Right ventricle myocardium superior (tissue), 1 donor: ENCODE measurements at regions not wholly inside any gene's neighbourhood (a gene's known extent, or its start where the extent isn't known, plus 50 kb on each side); places are given as distances from the start of the nearest gene placed in this dataset.
A peak's percentile ranks its signal among the peaks of the same experiment; 100 is the strongest.

ENCODE experiments used
- ATAC-seq: fragments of 200-7000 bp; cut with Tn5 transposase; one replicate; pipeline ENCODE4 v1.9.1; 2020; ENCODE audit warnings: mild to moderate bottlenecking; ENCODE audit not compliant: poor library complexity
- DNase-seq: peaks from one replicate; pipeline ENCODE4 v3.0.0-alpha.2; 2020
- intact Hi-C: fragments of 100-400 bp; cut with DNase I; formaldehyde crosslinking; loops from one replicate; pipeline ENCODE4 v1.11.2; 2022
- donor health status: DM: no; HTN: yes; CAD: no; lungs with severe emphysema.

GRCh38 chr2:239679755-239680154 is 278.9 kb upstream of the HDAC4 start:
- intact Hi-C loops = no loop called here
- DNase-seq = no peak
- ATAC-seq = no peak

DNA sequence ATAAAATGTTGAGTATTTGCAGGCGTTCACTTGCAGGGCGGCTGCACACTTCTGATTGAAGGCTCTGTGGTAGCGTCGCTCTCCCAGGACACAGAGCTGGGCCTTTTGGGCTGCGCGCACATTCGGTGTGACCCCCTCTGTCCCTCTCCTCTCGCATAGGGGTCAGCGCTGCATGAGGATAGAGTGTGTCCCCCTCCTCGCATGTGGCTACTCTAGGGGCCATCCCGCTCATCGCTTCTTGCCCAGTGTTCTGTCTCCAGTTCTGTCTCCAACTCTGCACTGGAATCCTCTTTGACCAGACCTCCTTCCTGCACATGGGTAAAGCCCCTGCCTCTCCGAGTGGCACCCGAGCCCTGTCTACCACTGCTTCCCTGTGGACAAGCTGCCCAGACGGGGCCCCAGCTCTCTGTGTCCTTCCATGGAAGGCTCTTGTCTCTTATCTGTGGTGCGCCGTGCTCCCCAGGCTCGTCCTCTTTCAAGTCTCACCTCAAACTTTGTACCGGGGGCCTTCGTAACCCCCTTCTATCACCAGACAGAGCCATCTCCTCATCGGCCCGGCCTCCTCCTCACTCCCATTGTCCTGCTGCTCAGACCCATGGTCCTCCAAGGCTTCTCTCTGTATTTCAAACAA is 278.0 kb upstream of the HDAC4 start:
- DNase-seq = peak; percentile 22
- intact Hi-C loops = no loop called here
- no peak for ATAC-seq

GRCh38 chr2:239678186-239678490 is 277.3 kb upstream of the HDAC4 start:
- no peak for DNase-seq
- ATAC-seq = no peak
- intact Hi-C loops = no loop called here

DNA sequence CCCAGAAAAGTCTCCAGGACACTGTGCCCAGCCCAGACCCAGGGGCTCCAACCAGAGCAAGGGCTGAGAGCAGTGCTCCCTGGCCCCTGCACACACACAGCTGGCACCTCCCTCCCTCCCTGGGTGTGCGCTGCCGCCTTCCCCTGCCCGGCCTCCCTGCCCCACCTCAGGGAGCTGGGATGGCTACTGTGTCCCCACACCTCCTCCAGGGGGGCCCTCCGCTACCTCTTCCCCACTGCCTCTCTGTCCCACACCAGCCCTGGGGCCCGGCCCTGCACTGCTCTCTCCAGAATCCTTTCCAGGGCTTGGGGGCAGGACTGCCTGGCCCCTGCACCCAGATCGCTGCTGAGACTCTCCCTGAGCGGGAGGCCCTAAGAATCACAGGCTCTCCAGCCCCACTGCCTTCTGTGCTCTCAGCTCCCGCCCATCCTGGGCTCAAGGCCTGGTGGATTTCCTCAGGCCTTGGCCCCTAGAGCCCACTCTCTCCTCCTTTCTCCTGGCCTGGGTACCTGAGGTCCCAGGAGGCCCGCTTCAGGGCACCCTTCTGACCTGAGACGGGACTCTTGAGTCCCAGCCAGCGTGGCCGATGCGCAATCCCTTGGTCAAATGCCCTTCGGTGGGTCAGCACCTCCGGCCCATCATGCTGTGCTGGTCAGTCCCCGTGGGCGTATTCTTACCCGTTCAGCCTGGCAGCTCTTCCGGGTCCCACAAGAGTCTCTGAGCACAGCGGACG is 276.8 kb upstream of the HDAC4 start:
- ATAC-seq (no peak), DNase-seq (peak; percentile 26)
- intact Hi-C loops = no loop called here

DNA sequence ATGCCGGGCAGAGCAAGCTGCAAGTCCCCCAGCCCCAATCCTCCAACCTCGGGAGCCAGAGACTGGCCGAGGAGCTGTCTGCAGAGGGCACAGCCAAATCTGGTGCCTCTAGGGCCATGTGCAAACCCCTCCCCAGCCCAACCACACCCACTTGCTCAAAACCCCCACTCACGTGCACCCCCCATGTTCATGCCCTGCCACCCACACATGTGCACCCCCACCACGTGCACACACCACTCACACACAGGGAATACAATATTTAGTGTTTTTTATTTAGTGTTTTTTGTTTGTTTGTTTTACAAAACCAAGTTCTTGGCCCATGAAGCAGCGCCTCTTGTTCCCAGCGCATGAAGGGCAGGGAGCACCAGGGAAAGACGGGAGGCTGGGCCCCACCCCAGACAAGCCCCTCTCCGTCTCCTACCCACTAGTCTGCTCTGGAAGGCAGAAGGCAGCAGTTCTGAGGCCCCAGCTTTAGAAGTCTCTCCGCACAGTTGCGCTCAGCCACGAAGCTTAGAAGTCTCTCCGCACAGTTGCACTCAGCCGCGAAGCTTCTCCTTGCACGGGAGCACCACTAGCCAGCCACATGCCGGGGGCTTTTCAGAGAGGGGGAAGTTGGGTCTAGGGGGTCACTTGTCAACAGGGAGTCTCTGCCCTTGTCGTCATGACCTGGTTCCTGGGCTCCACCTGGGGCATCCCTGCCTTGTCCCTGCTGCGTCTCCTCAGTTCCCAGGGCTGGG is 276.1 kb upstream of the HDAC4 start:
- intact Hi-C loops = no loop called here
- ATAC-seq (no peak), DNase-seq (peak; percentile 13)

DNA sequence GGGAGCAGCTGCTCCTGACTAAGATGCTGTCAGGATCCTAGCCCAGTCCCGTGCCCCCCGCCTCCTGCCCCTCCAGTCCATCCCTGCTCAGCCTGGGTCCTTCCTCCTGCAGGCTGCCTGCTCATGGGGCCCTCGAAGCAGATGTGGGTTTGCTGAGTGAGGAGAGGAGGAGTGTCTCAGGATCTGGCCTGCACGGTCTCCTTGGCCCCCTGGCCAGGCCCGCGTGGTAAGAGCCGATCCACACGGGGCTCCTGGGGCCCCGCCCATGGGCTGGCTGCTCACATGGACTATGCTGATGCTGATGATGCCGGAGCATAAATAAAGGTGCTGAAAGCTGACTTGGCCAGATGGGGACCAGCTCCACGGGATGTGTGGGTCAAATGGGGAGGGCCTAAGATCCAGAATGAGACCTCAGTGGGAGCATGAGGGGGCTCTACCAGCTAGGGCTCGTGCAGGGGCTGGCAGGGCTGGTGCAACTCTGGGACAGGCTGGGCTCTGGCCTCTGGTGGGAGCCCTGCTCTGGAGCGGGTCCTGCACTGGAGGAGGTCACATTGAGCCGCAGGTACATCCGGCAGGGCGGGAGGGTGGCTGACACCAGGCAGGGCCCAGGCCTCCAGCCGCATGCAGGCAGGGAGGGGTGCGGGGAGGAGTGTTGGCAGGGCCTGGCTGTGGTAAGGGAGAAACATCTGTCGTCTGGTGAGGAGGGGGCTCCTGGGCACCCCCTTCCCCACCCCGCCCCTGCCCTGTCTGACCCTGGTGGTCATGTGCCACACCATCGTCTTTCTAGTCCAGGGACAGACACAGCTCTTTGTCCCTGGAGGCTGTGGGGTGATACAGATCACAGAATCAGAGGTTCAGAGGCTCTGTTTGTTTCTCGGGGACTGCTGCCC is 275.3 kb upstream of the HDAC4 start:
- DNase-seq (peak; percentile 18), ATAC-seq (no peak)
- intact Hi-C loops = no loop called here

- peak; percentile 24 for DNase-seq
- no peak for ATAC-seq
- intact Hi-C loops = no loop called here
Observed at GRCh38 chr2:239674981-239675825, 274.4 kb upstream of the HDAC4 start.

DNA sequence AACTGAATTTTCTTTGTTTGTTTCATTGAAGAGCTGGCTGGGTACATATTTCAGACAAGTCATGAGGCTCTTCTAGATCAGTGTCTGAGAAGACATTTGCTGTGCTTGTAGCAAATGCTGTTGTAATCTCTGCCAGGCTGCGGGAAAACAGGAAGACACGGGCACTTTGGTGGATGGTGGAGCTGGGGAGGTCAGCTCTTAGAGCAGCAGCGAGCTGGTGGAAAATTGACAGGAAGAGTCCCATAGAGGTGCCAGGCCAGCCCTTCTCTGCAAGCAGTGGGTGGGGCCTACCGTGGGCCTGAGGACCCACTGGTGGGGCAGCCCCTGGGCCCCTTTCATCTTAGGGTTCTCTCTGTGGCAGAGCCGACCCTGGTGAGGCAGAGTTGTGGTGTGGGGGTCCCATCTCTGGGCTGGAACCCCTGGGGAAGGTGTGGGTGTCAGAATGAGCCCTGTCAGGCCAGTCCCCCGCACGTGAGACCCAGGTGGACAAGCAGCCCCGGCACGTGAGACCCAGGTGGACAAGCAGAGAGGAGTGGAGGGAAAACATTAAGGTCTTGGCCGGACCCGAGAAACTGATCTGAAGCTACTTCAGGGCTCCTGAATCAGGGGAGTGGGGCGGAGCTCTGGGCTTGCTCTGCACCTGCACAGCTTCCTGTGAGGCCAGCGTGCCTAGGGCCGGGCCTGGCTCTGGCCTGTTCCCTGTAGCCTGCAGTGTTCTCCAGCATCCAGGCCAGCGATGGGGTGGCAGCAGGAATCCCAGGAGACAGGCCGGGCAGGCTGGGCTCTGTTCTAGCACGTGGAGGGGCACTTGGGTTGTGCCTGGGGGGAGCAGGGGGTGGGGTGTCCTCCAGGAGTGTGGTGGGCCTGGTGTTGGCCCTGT is 273.5 kb upstream of the HDAC4 start:
- intact Hi-C loops = no loop called here
- no peak for ATAC-seq
- DNase-seq = peak; percentile 15

DNA sequence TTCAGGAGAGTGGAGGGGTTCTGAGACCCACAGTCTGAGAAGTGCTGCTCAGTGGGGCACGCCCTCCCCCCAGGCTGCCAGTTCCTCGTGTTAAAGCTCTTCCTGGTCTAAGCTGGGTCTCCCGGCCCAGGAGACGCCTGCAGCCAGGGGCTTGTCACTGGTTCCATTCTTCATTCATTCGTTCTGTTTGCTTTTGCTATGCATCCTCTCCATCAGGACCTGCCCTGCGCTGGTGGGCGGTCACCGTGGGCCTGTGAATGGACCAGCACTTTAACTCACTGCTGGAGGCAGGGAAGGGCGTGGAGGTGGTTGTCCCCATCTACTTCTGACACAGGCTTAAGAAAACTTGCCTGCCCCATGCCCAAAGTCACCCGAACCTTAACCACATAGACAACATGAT is 272.8 kb upstream of the HDAC4 start:
- intact Hi-C loops = no loop called here
- ATAC-seq = no peak

GRCh38 chr2:239671916-239672849 is 271.4 kb upstream of the HDAC4 start:
- DNase-seq = peak; percentile 14
- intact Hi-C loops = no loop called here
- no peak for ATAC-seq

More for the DNA sequence above, 272.8 kb upstream of the HDAC4 start:
- peak; percentile 10 for DNase-seq

- ATAC-seq (no peak), DNase-seq (no peak)
- intact Hi-C loops = no loop called here
Observed at GRCh38 chr2:239671471-239671870, 270.7 kb upstream of the HDAC4 start.

- no peak for DNase-seq
- ATAC-seq = no peak
- intact Hi-C loops = no loop called here
Observed at GRCh38 chr2:239670463-239671120, 269.8 kb upstream of the HDAC4 start.

- intact Hi-C loops = no loop called here
- peak; percentile 8 for DNase-seq
- no peak for ATAC-seq
Observed at GRCh38 chr2:239669899-239670460, 269.2 kb upstream of the HDAC4 start.

DNA sequence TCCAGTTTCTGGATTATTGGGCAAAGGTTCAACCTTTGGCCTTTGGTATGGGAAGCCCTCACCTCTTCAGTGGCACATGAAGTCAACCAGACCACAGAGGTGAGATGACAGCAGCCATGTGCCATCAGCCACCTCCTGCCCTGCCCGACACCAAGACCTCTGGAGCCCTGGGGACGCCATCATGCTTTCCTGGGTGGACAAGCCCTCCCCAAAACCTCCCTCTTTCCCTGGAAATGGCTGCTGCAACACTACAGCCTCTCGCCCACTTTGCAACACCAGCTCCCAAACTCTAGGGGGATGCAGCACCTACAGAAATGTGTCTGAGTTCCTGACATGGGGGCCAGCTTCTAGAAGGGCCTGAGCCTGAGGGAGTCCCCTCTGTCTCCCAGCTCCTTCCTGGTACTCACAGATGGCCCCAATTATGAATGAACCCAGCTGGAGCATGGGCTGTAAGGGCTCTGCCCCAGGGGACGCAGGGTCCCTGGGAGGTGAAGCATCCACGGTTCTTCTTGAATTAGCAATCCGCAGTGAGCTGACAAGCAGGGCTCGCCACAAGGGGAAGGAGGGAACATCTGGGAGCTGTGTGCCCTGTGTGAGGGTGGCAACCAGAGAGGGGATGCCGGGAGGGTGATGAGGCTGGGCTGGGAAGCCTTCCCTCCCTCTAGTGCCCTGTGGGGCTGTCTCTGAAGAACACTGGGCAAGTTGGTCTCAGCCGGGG is 268.5 kb upstream of the HDAC4 start:
- intact Hi-C loops = no loop called here
- DNase-seq = peak; percentile 24
- no peak for ATAC-seq

GRCh38 chr2:239668651-239669050 is 267.8 kb upstream of the HDAC4 start:
- intact Hi-C loops = no loop called here
- DNase-seq = no peak
- no peak for ATAC-seq
